H1 (cell line): ENCODE measurements at regions not wholly inside any gene's neighbourhood (a gene's known extent, or its start where the extent isn't known, plus 50 kb on each side); places are given as distances from the start of the nearest gene placed in this dataset.

Experiments used
- TF ChIP-seq, protein P1 (sequence below): fragments of 300-600 bp; sonication (generic); IDR thresholded peaks from 2 replicates; pipeline ENCODE4 v1.7.1; 2012; ENCODE audit warnings: low read length, moderate library complexity, mild to moderate bottlenecking, inconsistent platforms; ENCODE audit not compliant: insufficient replicate concordance

DNA sequence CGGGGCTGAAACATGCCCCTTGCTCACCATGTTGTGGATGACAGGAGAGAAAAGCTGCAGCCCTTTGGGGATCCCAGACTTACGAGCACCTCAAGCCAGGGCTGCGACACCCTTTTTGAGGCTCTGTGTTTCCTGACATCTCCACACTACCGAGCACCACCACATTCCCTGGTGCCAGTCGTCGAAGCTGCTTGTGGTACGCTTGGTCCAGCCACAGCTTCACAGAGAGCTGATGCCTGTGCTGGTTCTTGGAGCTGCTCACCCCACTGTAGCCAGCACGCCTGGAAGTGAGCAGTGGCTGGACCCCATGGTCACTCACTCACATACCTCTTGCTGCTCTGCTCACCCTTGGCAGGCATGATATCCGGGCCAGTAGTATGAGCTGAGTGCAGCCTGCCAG lies 367.5 kb downstream of the SLITRK6 start (continued):
- TF ChIP-seq, protein P1, sequence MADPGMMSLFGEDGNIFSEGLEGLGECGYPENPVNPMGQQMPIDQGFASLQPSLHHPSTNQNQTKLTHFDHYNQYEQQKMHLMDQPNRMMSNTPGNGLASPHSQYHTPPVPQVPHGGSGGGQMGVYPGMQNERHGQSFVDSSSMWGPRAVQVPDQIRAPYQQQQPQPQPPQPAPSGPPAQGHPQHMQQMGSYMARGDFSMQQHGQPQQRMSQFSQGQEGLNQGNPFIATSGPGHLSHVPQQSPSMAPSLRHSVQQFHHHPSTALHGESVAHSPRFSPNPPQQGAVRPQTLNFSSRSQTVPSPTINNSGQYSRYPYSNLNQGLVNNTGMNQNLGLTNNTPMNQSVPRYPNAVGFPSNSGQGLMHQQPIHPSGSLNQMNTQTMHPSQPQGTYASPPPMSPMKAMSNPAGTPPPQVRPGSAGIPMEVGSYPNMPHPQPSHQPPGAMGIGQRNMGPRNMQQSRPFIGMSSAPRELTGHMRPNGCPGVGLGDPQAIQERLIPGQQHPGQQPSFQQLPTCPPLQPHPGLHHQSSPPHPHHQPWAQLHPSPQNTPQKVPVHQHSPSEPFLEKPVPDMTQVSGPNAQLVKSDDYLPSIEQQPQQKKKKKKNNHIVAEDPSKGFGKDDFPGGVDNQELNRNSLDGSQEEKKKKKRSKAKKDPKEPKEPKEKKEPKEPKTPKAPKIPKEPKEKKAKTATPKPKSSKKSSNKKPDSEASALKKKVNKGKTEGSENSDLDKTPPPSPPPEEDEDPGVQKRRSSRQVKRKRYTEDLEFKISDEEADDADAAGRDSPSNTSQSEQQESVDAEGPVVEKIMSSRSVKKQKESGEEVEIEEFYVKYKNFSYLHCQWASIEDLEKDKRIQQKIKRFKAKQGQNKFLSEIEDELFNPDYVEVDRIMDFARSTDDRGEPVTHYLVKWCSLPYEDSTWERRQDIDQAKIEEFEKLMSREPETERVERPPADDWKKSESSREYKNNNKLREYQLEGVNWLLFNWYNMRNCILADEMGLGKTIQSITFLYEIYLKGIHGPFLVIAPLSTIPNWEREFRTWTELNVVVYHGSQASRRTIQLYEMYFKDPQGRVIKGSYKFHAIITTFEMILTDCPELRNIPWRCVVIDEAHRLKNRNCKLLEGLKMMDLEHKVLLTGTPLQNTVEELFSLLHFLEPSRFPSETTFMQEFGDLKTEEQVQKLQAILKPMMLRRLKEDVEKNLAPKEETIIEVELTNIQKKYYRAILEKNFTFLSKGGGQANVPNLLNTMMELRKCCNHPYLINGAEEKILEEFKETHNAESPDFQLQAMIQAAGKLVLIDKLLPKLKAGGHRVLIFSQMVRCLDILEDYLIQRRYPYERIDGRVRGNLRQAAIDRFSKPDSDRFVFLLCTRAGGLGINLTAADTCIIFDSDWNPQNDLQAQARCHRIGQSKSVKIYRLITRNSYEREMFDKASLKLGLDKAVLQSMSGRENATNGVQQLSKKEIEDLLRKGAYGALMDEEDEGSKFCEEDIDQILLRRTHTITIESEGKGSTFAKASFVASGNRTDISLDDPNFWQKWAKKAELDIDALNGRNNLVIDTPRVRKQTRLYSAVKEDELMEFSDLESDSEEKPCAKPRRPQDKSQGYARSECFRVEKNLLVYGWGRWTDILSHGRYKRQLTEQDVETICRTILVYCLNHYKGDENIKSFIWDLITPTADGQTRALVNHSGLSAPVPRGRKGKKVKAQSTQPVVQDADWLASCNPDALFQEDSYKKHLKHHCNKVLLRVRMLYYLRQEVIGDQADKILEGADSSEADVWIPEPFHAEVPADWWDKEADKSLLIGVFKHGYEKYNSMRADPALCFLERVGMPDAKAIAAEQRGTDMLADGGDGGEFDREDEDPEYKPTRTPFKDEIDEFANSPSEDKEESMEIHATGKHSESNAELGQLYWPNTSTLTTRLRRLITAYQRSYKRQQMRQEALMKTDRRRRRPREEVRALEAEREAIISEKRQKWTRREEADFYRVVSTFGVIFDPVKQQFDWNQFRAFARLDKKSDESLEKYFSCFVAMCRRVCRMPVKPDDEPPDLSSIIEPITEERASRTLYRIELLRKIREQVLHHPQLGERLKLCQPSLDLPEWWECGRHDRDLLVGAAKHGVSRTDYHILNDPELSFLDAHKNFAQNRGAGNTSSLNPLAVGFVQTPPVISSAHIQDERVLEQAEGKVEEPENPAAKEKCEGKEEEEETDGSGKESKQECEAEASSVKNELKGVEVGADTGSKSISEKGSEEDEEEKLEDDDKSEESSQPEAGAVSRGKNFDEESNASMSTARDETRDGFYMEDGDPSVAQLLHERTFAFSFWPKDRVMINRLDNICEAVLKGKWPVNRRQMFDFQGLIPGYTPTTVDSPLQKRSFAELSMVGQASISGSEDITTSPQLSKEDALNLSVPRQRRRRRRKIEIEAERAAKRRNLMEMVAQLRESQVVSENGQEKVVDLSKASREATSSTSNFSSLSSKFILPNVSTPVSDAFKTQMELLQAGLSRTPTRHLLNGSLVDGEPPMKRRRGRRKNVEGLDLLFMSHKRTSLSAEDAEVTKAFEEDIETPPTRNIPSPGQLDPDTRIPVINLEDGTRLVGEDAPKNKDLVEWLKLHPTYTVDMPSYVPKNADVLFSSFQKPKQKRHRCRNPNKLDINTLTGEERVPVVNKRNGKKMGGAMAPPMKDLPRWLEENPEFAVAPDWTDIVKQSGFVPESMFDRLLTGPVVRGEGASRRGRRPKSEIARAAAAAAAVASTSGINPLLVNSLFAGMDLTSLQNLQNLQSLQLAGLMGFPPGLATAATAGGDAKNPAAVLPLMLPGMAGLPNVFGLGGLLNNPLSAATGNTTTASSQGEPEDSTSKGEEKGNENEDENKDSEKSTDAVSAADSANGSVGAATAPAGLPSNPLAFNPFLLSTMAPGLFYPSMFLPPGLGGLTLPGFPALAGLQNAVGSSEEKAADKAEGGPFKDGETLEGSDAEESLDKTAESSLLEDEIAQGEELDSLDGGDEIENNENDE = no peak
